ENCODE measurements at regions not wholly inside any gene's neighbourhood (a gene's known extent, or its start where the extent isn't known, plus 50 kb on each side); places are given as distances from the start of the nearest gene placed in this dataset.

GRCh38 chr2:185633621-185634020 lies 105.0 kb upstream of the FSIP2 start:
- TF ChIP-seq CTCF (IDR thresholded peaks at IDR 0.05) (no peak), POLR2A (IDR thresholded peaks at IDR 0.05) (no peak)
